ENCODE measurements at regions not wholly inside any gene's neighbourhood (a gene's known extent, or its start where the extent isn't known, plus 50 kb on each side); places are given as distances from the start of the nearest gene placed in this dataset.

DNA sequence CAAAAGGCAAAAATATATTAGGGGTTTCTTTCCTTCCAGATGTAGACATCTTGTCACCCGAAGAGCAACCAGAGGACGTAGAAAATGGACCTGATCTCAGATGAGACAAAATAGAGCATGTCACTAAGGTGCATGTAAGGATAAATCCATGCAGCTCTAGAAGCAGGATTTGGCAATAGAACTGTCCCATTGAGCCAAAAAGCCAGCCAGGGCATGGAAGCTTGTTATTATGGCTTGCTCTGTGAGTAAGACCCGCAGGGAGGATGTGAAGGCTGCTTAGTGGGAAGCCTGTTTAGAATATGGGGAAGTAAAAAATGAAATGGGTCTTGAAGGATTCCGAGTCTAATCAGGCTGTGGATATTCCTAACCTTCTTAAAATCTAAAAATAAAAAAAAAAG lies 165.6 kb upstream of the MPDZ start:
- TF ChIP-seq, protein P1, sequence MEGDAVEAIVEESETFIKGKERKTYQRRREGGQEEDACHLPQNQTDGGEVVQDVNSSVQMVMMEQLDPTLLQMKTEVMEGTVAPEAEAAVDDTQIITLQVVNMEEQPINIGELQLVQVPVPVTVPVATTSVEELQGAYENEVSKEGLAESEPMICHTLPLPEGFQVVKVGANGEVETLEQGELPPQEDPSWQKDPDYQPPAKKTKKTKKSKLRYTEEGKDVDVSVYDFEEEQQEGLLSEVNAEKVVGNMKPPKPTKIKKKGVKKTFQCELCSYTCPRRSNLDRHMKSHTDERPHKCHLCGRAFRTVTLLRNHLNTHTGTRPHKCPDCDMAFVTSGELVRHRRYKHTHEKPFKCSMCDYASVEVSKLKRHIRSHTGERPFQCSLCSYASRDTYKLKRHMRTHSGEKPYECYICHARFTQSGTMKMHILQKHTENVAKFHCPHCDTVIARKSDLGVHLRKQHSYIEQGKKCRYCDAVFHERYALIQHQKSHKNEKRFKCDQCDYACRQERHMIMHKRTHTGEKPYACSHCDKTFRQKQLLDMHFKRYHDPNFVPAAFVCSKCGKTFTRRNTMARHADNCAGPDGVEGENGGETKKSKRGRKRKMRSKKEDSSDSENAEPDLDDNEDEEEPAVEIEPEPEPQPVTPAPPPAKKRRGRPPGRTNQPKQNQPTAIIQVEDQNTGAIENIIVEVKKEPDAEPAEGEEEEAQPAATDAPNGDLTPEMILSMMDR (IDR thresholded peaks at IDR 0.05): no peak
- TF ChIP-seq POLR2AphosphoS5 (IDR thresholded peaks at IDR 0.05) (peak in 1 of 4 donors; percentile 9), EP300 (IDR thresholded peaks at IDR 0.05) (no peak), POLR2A (IDR thresholded peaks at IDR 0.05) (no peak)
- H3K4me1 ChIP-seq: peaks cover 0 to 32% (median 14%) of the 10 kb centered on the region in 4 donors
- peak overlapping the region in 2 of 4 donors; percentile 12 to 25 for H3K27ac ChIP-seq
- 72 to 84% methylated on average over 4 of the region's 4 CpGs for WGBS, 2 donors
- intact Hi-C loops (cut with DNase I): no loop called here
- no peaks in the 10 kb centered on the region for H3K9me3 ChIP-seq
- no peaks in the 10 kb centered on the region for H3K36me3 ChIP-seq
- H3K4me3 ChIP-seq: no peak overlapping the region
- DNase-seq: no peak
- H3K27me3 ChIP-seq: no peaks in the 10 kb centered on the region

DNA sequence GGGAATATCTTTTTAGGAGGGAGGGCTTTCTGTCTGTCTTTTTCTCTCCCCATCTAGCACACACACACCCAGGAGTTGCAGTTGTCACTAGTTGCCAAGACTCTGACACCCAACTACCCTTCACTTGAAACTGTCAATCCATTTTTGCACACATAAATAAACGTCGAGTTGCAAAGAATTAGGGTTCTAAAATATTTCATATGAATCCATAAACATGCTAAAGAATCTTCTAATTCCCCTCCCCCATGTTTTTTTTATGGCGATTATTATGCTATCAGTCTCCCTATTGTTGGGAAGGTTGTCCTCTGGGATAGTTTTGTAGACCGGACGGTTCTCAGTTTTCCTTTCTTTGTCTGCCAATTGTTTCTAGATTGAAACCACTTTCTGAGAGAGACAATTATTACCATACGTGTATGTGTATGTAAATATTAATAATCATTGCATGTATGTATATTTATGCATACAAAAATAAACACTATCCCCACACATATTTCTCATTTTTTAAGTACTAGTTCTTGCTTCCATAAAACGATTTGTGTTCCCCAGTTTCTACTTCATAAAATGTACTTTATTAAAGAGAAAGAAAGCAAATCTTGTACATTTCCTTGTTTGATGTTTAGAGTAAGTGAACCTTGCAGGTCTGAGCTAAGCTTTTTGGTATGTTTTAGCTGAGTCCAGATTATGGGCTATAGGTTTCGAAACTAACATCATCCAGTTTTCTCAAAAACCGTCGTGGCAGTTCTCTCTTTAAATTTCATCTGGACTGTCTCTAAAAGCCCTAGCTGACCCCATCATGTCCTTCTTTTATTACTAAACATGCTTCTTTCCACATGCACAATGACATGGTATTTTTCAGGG lies 165.0 kb upstream of the MPDZ start:
- TF ChIP-seq POLR2A (IDR thresholded peaks at IDR 0.05) (no peak), POLR2AphosphoS5 (IDR thresholded peaks at IDR 0.05) (no peak), EP300 (IDR thresholded peaks at IDR 0.05) (no peak)
- TF ChIP-seq, protein P1 (IDR thresholded peaks at IDR 0.05): no peak
- Histone ChIP-seq H3K9me3 (no peaks in the 10 kb centered on the region), H3K36me3 (no peaks in the 10 kb centered on the region), H3K4me1 (peaks cover 0 to 32% (median 14%) of the 10 kb centered on the region in 4 donors), H3K27me3 (no peaks in the 10 kb centered on the region), H3K4me3 (no peak overlapping the region), H3K27ac (peak overlapping the region in 2 of 4 donors; percentile 12 to 25)
- WGBS, 2 donors: 67 to 84% methylated on average over 10 of the region's 10 CpGs
- intact Hi-C loops (cut with DNase I): no loop called here
- DNase-seq: no peak

DNA sequence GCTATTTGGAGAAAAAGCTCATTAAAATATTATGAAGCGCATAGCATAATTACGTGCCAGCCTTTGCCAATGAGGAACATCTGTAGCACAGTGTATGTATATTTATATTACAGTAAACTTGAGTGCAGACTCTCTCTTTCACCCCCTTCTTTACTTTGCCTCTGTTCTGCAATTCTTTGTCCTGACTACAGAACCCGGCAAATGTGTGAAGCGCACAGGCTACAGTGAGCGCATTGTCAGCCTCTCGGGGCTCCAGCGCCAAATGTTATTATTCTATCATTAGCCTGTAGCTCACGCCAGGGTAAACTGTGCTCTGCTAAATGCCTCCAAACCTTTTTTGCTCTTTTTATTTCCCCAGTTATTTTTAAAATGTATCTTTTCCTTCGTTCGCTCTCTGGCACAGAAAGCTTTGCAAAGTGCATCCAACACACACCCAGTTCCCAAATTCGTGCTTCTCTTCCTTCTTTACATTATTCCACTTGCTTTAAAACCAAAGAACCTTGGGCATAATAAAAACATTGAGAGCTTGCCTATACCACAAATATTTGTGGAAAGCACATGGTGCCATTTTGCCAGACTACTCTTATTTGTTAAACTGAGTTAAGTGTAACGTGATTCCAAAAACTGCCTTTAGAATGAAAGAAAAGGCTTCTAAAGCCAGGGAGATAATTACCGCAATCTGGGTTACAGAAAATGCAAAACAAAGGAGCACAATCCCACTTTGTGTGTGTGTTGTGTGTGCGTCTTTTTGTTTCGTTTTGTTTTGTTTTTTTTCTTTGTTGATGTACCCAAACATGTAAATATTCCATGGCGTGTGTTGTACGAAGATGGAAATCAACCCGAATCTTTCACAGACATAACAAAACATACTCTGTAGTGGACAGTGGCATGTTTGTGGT lies 164.1 kb upstream of the MPDZ start:
- H3K27me3 ChIP-seq: no peaks in the 10 kb centered on the region
- H3K9me3 ChIP-seq: no peaks in the 10 kb centered on the region
- peaks cover 0 to 32% (median 14%) of the 10 kb centered on the region in 4 donors for H3K4me1 ChIP-seq
- no peaks in the 10 kb centered on the region for H3K36me3 ChIP-seq
- H3K27ac ChIP-seq: peak overlapping the region in 1 of 4 donors; percentile 11
- intact Hi-C loops (cut with DNase I): no loop called here
- 73 to 81% methylated on average over 18 of the region's 18 CpGs for WGBS, 2 donors
- H3K4me3 ChIP-seq: peak overlapping the region in 1 of 4 donors; percentile 20
- DNase-seq: no peak
- TF ChIP-seq EP300 (IDR thresholded peaks at IDR 0.05) (no peak), POLR2AphosphoS5 (IDR thresholded peaks at IDR 0.05) (no peak), POLR2A (IDR thresholded peaks at IDR 0.05) (no peak)
- TF ChIP-seq, protein P1 (IDR thresholded peaks at IDR 0.05): no peak

DNA sequence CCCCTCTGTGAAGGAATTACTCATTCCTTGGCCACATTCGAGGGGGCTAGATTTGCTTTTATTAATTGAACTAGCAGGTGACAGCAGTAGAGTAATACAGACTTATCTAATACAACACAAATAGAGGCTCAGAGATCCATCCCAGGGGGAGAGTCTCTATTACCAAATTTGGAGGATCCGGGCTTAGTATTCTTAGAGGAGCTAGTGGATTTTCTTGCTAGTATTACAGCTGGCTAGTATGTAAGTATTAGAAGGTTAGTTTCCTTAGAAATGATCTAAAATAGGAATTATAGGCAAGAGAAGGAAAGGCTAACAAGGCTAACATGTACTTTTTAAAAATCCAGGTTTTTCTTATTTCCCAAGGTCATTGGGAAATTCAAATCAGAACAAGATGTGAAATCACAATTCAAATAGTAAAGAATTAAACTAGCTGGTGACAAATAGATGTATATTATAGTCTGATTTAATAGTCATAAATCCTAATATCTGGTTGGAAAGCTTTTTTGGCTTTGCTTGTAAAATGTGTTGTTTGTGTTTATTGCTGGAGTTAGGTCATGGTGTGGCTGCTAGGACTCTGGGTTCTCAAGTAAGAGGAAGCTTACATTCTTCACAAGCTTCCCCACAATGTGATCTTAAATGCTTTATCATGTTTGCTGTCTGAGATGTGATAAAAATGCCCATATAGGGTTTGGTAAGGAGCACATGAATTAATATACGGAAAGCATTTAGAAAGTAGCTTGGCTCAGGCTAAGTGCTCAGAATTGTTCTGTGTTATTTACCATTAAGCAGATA lies 160.4 kb upstream of the MPDZ start:
- no peaks in the 10 kb centered on the region for H3K36me3 ChIP-seq
- 87 to 89% methylated on average over 3 of the region's 3 CpGs for WGBS, 2 donors
- no peaks in the 10 kb centered on the region for H3K9me3 ChIP-seq
- H3K4me1 ChIP-seq: peaks cover 0 to 14% (median 4%) of the 10 kb centered on the region in 4 donors
- H3K27ac ChIP-seq: no peak overlapping the region
- no peaks in the 10 kb centered on the region for H3K27me3 ChIP-seq
- H3K4me3 ChIP-seq: no peak overlapping the region
- no peak for DNase-seq
- TF ChIP-seq POLR2AphosphoS5 (IDR thresholded peaks at IDR 0.05): no peak
- TF ChIP-seq, protein P1 (IDR thresholded peaks at IDR 0.05): no peak
- TF ChIP-seq POLR2A (IDR thresholded peaks at IDR 0.05): no peak
- no peak for TF ChIP-seq EP300 (IDR thresholded peaks at IDR 0.05)
- intact Hi-C loops (cut with DNase I): loop anchor here (10.0 kb wide), 1 partner anchor 595 kb away; no protein-coding TSS in a partner anchor

All from sigmoid colon (tissue), 6 donors.